ENCODE measurements at regions not wholly inside any gene's neighbourhood (a gene's known extent, or its start where the extent isn't known, plus 50 kb on each side); places are given as distances from the start of the nearest gene placed in this dataset.

DNA sequence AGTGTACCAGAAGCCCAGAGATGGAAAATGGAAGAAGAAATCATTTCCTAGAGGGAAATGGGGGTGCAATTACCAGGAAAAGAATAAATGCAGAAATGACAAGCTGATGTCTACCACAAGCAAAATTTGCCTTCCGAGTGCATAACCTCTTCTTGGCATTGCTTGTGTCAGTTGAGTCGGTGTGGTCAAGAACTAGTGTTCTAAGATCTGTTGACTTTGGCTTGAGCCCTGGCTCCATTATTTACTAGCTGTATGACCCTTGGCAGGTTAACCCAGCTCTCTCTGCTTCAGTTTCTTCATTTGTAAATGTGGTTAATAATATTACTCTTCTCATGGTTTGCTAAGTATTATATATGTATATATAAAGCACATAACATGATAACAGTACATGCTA is 273.0 kb upstream of the IRX5 start:
- no peak for TF ChIP-seq TAF1 (IDR thresholded peaks at IDR 0.05; ENCODE audit: borderline replicate concordance, insufficient read depth, low read length)
- TF ChIP-seq POLR2AphosphoS5 (IDR thresholded peaks at IDR 0.05; ENCODE audit: low read depth, low read length), result no peak
